H1 (cell line): ENCODE measurements at regions not wholly inside any gene's neighbourhood (a gene's known extent, or its start where the extent isn't known, plus 50 kb on each side); places are given as distances from the start of the nearest gene placed in this dataset.

Experiments
- CTCF ChIA-PET: fragments of 300-600 bp; sonication (Branson Sonifier 250); formaldehyde crosslinking; loops from one replicate; lab custom pipeline; 2021; ENCODE audit not compliant: partially characterized antibody; lab: Charles Lee
- POLR2A ChIA-PET: fragments of 300-600 bp; sonication (Branson Sonifier 250); formaldehyde crosslinking; loops from one replicate; lab custom pipeline; 2021; ENCODE audit warnings: inconsistent platforms; ENCODE audit not compliant: partially characterized antibody; lab: Charles Lee
- DNase-seq, 2 experiments: peaks; one replicate each; pipeline versions ENCODE4 v3.0.0 to v3.0.0-alpha.2; 2010 to 2022; ENCODE audit warnings: low spot score in 2 of 2, low read depth in 1 of 2, mixed read lengths in 1 of 2
- FAIRE-seq: peaks from 2 replicates; lab custom pipeline; 2011; peaks lifted over from hg19 to GRCh38; lab: Jason Lieb, UNC
- H2AFZ ChIP-seq: 2 replicates; pipeline ENCODE4 v1.8.1; 2012; ENCODE audit warnings: low read length, inconsistent platforms
- H2AK5ac ChIP-seq: 2 replicates; pipeline ENCODE4 v1.6.1; 2013; ENCODE audit warnings: low read depth, low read length
- H2BK120ac ChIP-seq: replicated peaks from 2 replicates; pipeline ENCODE3; 2013; ENCODE audit warnings: low read depth, low read length, inconsistent platforms
- H2BK12ac ChIP-seq: 2 replicates; pipeline ENCODE4 v1.6.1; 2013; ENCODE audit warnings: low read depth, low read length
- H2BK15ac ChIP-seq: 2 replicates; pipeline ENCODE4 v1.6.1; 2013; ENCODE audit warnings: low read length
- H2BK20ac ChIP-seq: 2 replicates; pipeline ENCODE4 v1.6.1; 2013; ENCODE audit warnings: low read length
- H2BK5ac ChIP-seq: 2 replicates; pipeline ENCODE4 v1.6.1; 2013; ENCODE audit warnings: low read depth, low read length
- H3K14ac ChIP-seq: 2 replicates; pipeline ENCODE4 v1.6.1; 2013; ENCODE audit warnings: inconsistent platforms; ENCODE audit not compliant: insufficient read length
- H3K18ac ChIP-seq: 2 replicates; pipeline ENCODE4 v1.6.1; 2013; ENCODE audit warnings: low read length; ENCODE audit errors: extremely low read depth
- H3K23ac ChIP-seq: 2 replicates; pipeline ENCODE4 v1.6.1; 2013; ENCODE audit warnings: inconsistent platforms; ENCODE audit not compliant: insufficient read length
- H3K23me2 ChIP-seq: 2 replicates; pipeline ENCODE4 v1.6.1; 2013; ENCODE audit warnings: low read depth, low read length
- H3K27ac ChIP-seq: 2 replicates; pipeline ENCODE4 v1.6.1; 2011; ENCODE audit warnings: low read depth, low read length, inconsistent platforms
- H3K27me3 ChIP-seq, 4 experiments: replicated peaks in 1 of 4; 1 replicate in 1 of 4; 2 replicates in 3 of 4; pipeline versions ENCODE4 v1.6.1 to v1.8.1; 2011 to 2013; ENCODE audit warnings: low read length in 3 of 4, mild to moderate bottlenecking in 3 of 4, inconsistent platforms in 2 of 4, mixed read lengths in 2 of 4, moderate library complexity in 1 of 4; ENCODE audit not compliant: control insufficient read depth in 3 of 4, insufficient read depth in 3 of 4; ENCODE audit errors: extremely low read depth in 1 of 4
- H3K36me3 ChIP-seq, 4 experiments: 2 replicates each; pipeline versions ENCODE4 v1.6.1 to v1.8.1; 2011 to 2013; ENCODE audit warnings: mild to moderate bottlenecking in 4 of 4, low read length in 3 of 4, moderate library complexity in 2 of 4, control low read depth in 1 of 4, inconsistent platforms in 1 of 4; ENCODE audit not compliant: insufficient read depth in 4 of 4, control insufficient read depth in 2 of 4
- H3K4ac ChIP-seq: replicated peaks from 2 replicates; pipeline ENCODE3; 2013; ENCODE audit warnings: low read length, low read depth, mixed read lengths, inconsistent platforms; ENCODE audit not compliant: insufficient read length
- H3K4me1 ChIP-seq, 4 experiments: replicated peaks in 1 of 4; 1 replicate in 1 of 4; 2 replicates in 3 of 4; pipeline versions ENCODE4 v1.6.1 to v1.8.1; 2011 to 2013; ENCODE audit warnings: low read length in 3 of 4, inconsistent platforms in 2 of 4, mixed read lengths in 1 of 4; ENCODE audit not compliant: insufficient read depth in 4 of 4, control insufficient read depth in 3 of 4
- H3K4me2 ChIP-seq, 2 experiments: 2 replicates each; pipeline versions ENCODE4 v1.6.1 to v1.8.1; 2011 to 2013; ENCODE audit warnings: low read depth in 2 of 2, low read length in 2 of 2, control low read depth in 1 of 2, inconsistent platforms in 1 of 2, mild to moderate bottlenecking in 1 of 2; ENCODE audit not compliant: insufficient read depth in 1 of 2
- H3K4me3 ChIP-seq, 4 experiments: fragments of 200-600, 300-600 bp in 1 of 4; sonication (generic), shearing (Covaris generic), sonication (Bioruptor Twin) in 1 of 4; 2 replicates each; pipeline versions ENCODE4 v1.5.1 to v1.8.1; 2011 to 2016; ENCODE audit warnings: low read length in 4 of 4, low read depth in 3 of 4, control low read depth in 2 of 4, inconsistent platforms in 2 of 4, mild to moderate bottlenecking in 2 of 4, mixed read lengths in 1 of 4, moderate library complexity in 1 of 4; ENCODE audit not compliant: insufficient read depth in 2 of 4; ENCODE audit errors: extremely low read depth in 1 of 4
- H3K56ac ChIP-seq: replicated peaks from 2 replicates; pipeline ENCODE3; 2013; ENCODE audit warnings: low read depth, mild to moderate bottlenecking, mixed read lengths, low read length, inconsistent platforms; ENCODE audit not compliant: insufficient read length
- H3K79me1 ChIP-seq: 2 replicates; pipeline ENCODE4 v1.6.1; 2013; ENCODE audit warnings: low read depth, low read length, control low read depth
- H3K79me2 ChIP-seq, 2 experiments: 2 replicates each; pipeline versions ENCODE4 v1.6.1 to v1.8.1; 2012 to 2013; ENCODE audit warnings: low read length in 2 of 2, mild to moderate bottlenecking in 2 of 2, inconsistent platforms in 1 of 2; ENCODE audit not compliant: insufficient read depth in 2 of 2, control insufficient read depth in 1 of 2
- H3K9ac ChIP-seq, 4 experiments: replicated peaks in 1 of 4; 1 replicate in 1 of 4; 2 replicates in 3 of 4; pipeline versions ENCODE4 v1.6.1 to v1.8.1; 2011 to 2013; ENCODE audit warnings: low read depth in 3 of 4, low read length in 3 of 4, control low read depth in 2 of 4, mild to moderate bottlenecking in 2 of 4, moderate library complexity in 2 of 4, inconsistent platforms in 1 of 4; ENCODE audit errors: extremely low read depth in 1 of 4
- H3K9me3 ChIP-seq, 2 experiments: 2 replicates each; pipeline versions ENCODE4 v1.6.1 to v1.8.1; 2012 to 2013; ENCODE audit warnings: mild to moderate bottlenecking in 2 of 2, moderate library complexity in 2 of 2, control low read depth in 1 of 2, inconsistent platforms in 1 of 2, low read depth in 1 of 2, low read length in 1 of 2, mixed read lengths in 1 of 2; ENCODE audit not compliant: insufficient read depth in 2 of 2
- H4K20me1 ChIP-seq, 2 experiments: replicated peaks in 1 of 2; 2 replicates each; pipeline versions ENCODE3 to v1.8.1; 2011 to 2013; ENCODE audit warnings: inconsistent platforms in 2 of 2, low read length in 2 of 2, mild to moderate bottlenecking in 1 of 2; ENCODE audit not compliant: insufficient read depth in 2 of 2, control insufficient read depth in 1 of 2
- H4K5ac ChIP-seq: 2 replicates; pipeline ENCODE4 v1.6.1; 2013; ENCODE audit warnings: low read length, low read depth, mixed read lengths, inconsistent platforms; ENCODE audit not compliant: insufficient read length
- H4K8ac ChIP-seq: 2 replicates; pipeline ENCODE4 v1.8.0; 2013; ENCODE audit warnings: mild to moderate bottlenecking, moderate library complexity, low read length, inconsistent platforms; ENCODE audit not compliant: insufficient read depth; ENCODE audit errors: extremely low read depth
- H4K91ac ChIP-seq: replicated peaks from 2 replicates; pipeline ENCODE3; 2013; ENCODE audit warnings: low read length, mixed read lengths, inconsistent platforms; ENCODE audit not compliant: insufficient read length
- ATF2 ChIP-seq: IDR thresholded peaks from 2 replicates; pipeline ENCODE4 v1.6.1; 2012; ENCODE audit warnings: low read length, inconsistent platforms
- CHD2 ChIP-seq: IDR thresholded peaks from 2 replicates; pipeline ENCODE4 v1.6.1; 2012; ENCODE audit warnings: low read length, improper control_type of control experiment
- EP300 ChIP-seq, 2 experiments: IDR thresholded peaks; 1 replicate in 1 of 2; 2 replicates in 1 of 2; pipeline ENCODE4 v1.6.1; 2011 to 2012; ENCODE audit warnings: low read depth in 2 of 2, low read length in 2 of 2, mild to moderate bottlenecking in 2 of 2, borderline replicate concordance in 1 of 2, inconsistent platforms in 1 of 2, moderate library complexity in 1 of 2
- HDAC2 ChIP-seq, 2 experiments: fragments of 300-600 bp in 1 of 2; sonication (generic) in 1 of 2; IDR thresholded peaks; 2 replicates each; pipeline ENCODE4 v1.6.1; 2011 to 2012; ENCODE audit warnings: low read depth in 2 of 2, low read length in 2 of 2, mild to moderate bottlenecking in 2 of 2, moderate library complexity in 2 of 2, borderline replicate concordance in 1 of 2, inconsistent platforms in 1 of 2
- USF2 ChIP-seq: IDR thresholded peaks from 2 replicates; pipeline ENCODE4 v1.6.1; 2011; ENCODE audit warnings: low read length, improper control_type of control experiment
- WGBS, 2 experiments: shearing (Covaris generic) in 1 of 2; methylation state at CpG; one replicate each; pipeline versions ENCODE4 v1.1.6 to v1.1.7; 2013 to 2015; ENCODE audit warnings: low lambda C conversion rate in 2 of 2, mixed read lengths in 2 of 2, inconsistent platforms in 1 of 2, low coverage in 1 of 2, missing lambda C conversion rate in 1 of 2; ENCODE audit not compliant: insufficient replicate concordance in 2 of 2, insufficient coverage in 1 of 2, insufficient read length in 1 of 2; ENCODE audit errors: extremely low coverage in 1 of 2, missing lambda C conversion rate in 1 of 2; 5-methylcytosine and 5-hydroxymethylcytosine counted together

DNA sequence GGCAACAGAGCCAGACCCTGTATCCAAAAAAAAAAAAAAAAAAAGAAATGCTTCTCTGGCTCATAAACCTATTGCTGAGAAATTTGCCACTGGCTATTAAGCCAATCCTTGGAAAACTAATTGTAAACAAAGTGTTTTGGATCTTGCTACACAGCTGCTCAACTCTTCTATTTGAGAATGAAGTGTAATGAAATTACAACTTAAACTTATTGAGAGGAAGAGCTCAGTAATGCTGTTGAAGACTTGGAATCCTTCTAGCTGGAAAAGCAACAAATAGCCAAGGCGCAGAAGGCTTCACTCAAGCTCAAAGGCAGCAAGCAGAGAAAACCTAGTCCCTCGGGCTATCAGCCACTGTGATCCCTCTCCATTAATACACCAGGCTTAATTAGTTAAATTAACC is 99.6 kb upstream of the ZNF438 start:
- H3K9me3 ChIP-seq: no peaks in the 10 kb centered on the region
- no peak overlapping the region for H3K27ac ChIP-seq
- H4K5ac ChIP-seq: no peak overlapping the region
- no peak overlapping the region for H3K4me2 ChIP-seq
- H3K4me1 ChIP-seq: peaks cover 4 to 18% (median 10%) of the 10 kb centered on the region in 4 experiments
- H4K8ac ChIP-seq: no peak overlapping the region
- no peaks in the 10 kb centered on the region for H3K79me1 ChIP-seq
- H3K79me2 ChIP-seq: no peaks in the 10 kb centered on the region
- no peak overlapping the region for H2BK120ac ChIP-seq
- no peak overlapping the region for H3K14ac ChIP-seq
- DNase-seq (no peak), FAIRE-seq (no peak)
- no peaks in the 10 kb centered on the region; a peak in 1 of 8 replicates for H3K36me3 ChIP-seq
- H3K23ac ChIP-seq: no peak overlapping the region
- no peak overlapping the region for H3K9ac ChIP-seq
- no peak overlapping the region for H2BK20ac ChIP-seq
- no peak overlapping the region for H3K18ac ChIP-seq
- no peak overlapping the region for H2BK12ac ChIP-seq
- ChIA-PET CTCF (interaction anchor here (0.6 to 1.8 kb wide), 3 partner anchors 346 to 1044 kb away, joined by 3 to 6 read pairs (median 4); no protein-coding TSS in a partner anchor), POLR2A (interaction anchor here (0.6 kb wide), 1 partner anchor 131 kb away, joined by 3 read pairs; no protein-coding TSS in a partner anchor)
- H3K27me3 ChIP-seq: peaks cover 0 to 10% (median 0%) of the 10 kb centered on the region in 4 experiments; a peak in 1 of 7 replicates
- H2BK5ac ChIP-seq: no peak overlapping the region
- H3K4me3 ChIP-seq: no peak overlapping the region
- H2AFZ ChIP-seq: no peak overlapping the region
- no peak overlapping the region for H4K91ac ChIP-seq
- H4K20me1 ChIP-seq: no peaks in the 10 kb centered on the region
- WGBS, 2 experiments: 81% methylated on average over 2 of the region's 2 CpGs; no CpG with 5 or more reads in 1 of the 2 experiments
- H3K23me2 ChIP-seq: peaks cover 5% of the 10 kb centered on the region; the same call in 1 of the 2 replicates
- H3K4ac ChIP-seq: no peak overlapping the region
- no peak overlapping the region for H3K56ac ChIP-seq
- no peak overlapping the region for H2AK5ac ChIP-seq
- H2BK15ac ChIP-seq: no peak overlapping the region
- TF ChIP-seq ATF2: no peak
- TF ChIP-seq EP300 (IDR thresholded peaks at IDR 0.05; ENCODE audit: borderline replicate concordance in 1 of 2, low read depth in 2 of 2, low read length in 2 of 2): no peak
- no peak for TF ChIP-seq HDAC2 (IDR thresholded peaks at IDR 0.05; ENCODE audit: borderline replicate concordance in 1 of 2, low read depth in 2 of 2, low read length in 2 of 2)
- no peak for TF ChIP-seq CHD2
- TF ChIP-seq USF2: no peak
